GM12874 (cell line): ENCODE measurements at regions not wholly inside any gene's neighbourhood (a gene's known extent, or its start where the extent isn't known, plus 50 kb on each side); places are given as distances from the start of the nearest gene placed in this dataset.

Experiments
- CTCF ChIP-seq: IDR thresholded peaks from 2 replicates; pipeline ENCODE4 v1.5.1; 2011; ENCODE audit warnings: low read depth, mild to moderate bottlenecking, control low read depth, low read length, moderate library complexity; ENCODE audit not compliant: insufficient read depth

DNA sequence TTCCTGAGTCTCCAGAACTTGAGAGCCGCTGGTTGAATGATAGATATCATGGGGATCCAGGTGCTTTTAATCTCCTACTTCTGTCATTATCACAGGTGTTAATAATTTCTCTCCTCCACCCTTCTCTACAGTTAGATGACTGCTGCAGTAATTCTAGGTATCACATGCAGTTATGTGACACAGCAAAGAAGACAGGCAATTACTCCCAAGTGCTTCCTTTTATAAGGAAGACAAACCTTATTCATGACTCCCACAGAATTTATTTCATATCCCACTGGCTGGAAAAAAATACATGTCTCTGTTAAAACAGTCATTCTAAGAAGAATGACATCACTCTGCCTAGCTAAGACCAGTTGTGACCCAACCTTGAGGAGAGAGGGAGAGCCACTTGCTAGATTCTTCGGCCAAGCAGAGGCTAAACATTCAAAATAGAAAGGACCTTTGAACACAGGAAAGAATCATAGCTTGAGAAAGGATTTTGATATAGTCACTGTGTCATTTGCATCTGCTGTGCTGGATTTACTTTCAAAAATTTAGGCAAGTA, 500.6 kb downstream of the SI start:
- TF ChIP-seq CTCF: no peak

- TF ChIP-seq CTCF: no peak
Measured at GRCh38 chr3:164572436-164572835, 505.9 kb downstream of the SI start.

- TF ChIP-seq CTCF: no peak
Measured at GRCh38 chr3:164550857-164551256, 527.4 kb downstream of the SI start.

- TF ChIP-seq CTCF: no peak
Measured at GRCh38 chr3:164539215-164539614, 539.1 kb downstream of the SI start.

DNA sequence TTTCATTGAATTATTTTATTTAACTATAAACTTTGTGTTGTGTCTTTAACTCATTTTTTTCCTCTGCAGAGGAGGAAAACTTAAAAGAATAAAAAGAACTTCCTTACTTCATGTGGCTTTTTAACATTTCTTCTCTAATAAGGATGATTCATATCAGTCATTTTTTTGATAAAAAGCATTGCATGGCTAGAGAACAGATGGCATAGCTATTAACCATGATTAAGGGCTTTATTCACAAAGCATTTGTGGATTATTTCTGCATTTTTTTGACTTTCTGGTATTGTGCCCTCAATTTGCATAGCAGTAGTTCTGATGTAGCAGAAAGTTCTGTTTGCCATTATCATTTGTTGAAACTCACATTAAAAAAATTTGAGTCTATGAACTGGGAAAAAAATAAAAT, 540.8 kb downstream of the SI start:
- no peak for TF ChIP-seq CTCF

GRCh38 chr3:164533275-164533674, 545.0 kb downstream of the SI start:
- no peak for TF ChIP-seq CTCF

DNA sequence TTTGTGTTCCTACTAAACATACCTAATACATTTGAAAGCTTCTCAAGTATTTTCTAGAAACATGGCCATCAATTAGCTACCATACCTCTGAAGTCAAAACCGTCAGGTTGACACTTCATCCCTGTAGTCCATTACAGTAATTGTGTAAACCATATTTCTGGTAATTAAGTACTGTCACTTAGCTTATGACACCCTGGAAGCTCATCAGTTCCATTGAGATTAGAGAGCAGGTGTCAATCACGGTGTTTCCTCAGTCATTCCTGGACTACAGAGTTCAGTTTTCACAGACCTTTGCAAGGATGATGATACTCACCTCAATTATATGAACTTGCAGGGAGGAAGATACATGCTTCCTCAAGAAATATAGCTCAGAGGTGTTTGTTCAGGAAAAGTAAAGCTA, 552.0 kb downstream of the SI start:
- no peak for TF ChIP-seq CTCF

- no peak for TF ChIP-seq CTCF
Measured at GRCh38 chr3:164524201-164524600, 554.1 kb downstream of the SI start.
